ENCODE measurements at regions not wholly inside any gene's neighbourhood (a gene's known extent, or its start where the extent isn't known, plus 50 kb on each side); places are given as distances from the start of the nearest gene placed in this dataset.

DNA sequence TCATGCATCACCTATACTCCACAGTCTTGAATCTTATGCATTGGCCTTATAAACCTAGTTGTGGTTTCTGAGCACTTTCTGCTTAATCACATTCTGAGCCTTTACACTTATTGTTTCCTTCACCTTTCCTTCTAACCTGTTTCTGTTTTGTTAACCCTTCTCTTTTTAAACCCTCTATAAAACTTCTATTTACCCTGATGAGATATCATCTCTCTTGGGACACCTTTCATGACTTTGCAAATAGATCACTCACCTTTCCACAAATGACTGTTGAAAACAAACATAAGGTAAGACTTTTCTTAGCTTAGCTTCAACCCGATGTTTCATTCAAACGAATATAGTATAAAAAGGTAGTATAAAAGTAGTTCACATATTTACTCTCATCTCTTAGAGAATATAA is 483.6 kb downstream of the FAM181B start:
- TF ChIP-seq ISL1 (CRISPR knock-in tag; IDR thresholded peaks at IDR 0.05) (no peak), ESRRG (CRISPR knock-in tag; IDR thresholded peaks at IDR 0.05) (no peak), CSDC2 (CRISPR knock-in tag; IDR thresholded peaks at IDR 0.05) (no peak), ZNF565 (CRISPR knock-in tag; conservative IDR thresholded peaks at IDR 0.05; ENCODE audit: low read depth) (no peak)
- no peak for ATAC-seq

DNA sequence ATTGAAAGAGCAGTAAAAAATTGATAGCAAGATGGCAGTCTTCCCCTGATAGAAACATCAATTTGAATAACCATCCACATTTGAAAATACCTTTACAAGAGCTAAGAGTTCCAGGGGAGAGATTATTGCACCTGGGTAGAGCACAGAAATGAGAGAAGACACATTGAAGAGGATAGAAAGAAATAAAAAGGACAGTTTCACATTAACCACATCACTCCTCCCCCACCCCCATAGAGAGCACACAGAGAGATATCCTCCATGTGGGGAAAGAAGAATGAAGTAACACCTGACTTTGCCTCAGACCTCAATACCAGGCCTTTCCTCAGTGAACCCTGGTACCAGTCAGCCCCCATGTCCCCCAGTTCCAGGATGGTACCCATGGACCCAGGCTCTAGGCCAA is 486.7 kb downstream of the FAM181B start:
- TF ChIP-seq ZNF70 (CRISPR knock-in tag; IDR thresholded peaks at IDR 0.05) = no peak
- no peak for TF ChIP-seq BACH2 (CRISPR knock-in tag; IDR thresholded peaks at IDR 0.05; ENCODE audit: borderline replicate concordance)
- no peak for TF ChIP-seq OSR1 (CRISPR knock-in tag; IDR thresholded peaks at IDR 0.05)
- TF ChIP-seq RARB (CRISPR knock-in tag; IDR thresholded peaks at IDR 0.05) = no peak
- TF ChIP-seq ZFP3 (CRISPR knock-in tag; IDR thresholded peaks at IDR 0.05) = no peak
- ATAC-seq = no peak

DNA sequence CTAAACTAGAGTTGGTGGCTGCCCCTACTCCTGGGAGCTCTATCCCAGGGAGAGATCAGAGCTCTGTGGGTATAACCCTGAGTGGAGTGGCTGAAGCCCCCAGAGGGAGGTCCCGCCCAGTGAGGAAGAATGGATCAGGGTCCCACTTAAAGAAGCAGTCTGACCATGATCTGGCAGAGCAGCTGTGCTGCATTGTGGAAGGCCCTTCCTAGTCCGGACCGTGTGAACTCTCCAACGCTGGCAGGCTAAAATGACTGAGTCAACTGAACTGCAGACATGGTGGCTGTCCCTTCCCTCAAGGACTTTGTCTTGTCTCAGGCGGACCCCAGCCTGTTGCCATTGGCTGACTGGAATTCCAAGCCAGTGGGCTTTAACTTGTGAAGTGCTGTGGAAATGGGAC is 494.2 kb downstream of the FAM181B start:
- no peak for ATAC-seq
- TF ChIP-seq, protein P1, sequence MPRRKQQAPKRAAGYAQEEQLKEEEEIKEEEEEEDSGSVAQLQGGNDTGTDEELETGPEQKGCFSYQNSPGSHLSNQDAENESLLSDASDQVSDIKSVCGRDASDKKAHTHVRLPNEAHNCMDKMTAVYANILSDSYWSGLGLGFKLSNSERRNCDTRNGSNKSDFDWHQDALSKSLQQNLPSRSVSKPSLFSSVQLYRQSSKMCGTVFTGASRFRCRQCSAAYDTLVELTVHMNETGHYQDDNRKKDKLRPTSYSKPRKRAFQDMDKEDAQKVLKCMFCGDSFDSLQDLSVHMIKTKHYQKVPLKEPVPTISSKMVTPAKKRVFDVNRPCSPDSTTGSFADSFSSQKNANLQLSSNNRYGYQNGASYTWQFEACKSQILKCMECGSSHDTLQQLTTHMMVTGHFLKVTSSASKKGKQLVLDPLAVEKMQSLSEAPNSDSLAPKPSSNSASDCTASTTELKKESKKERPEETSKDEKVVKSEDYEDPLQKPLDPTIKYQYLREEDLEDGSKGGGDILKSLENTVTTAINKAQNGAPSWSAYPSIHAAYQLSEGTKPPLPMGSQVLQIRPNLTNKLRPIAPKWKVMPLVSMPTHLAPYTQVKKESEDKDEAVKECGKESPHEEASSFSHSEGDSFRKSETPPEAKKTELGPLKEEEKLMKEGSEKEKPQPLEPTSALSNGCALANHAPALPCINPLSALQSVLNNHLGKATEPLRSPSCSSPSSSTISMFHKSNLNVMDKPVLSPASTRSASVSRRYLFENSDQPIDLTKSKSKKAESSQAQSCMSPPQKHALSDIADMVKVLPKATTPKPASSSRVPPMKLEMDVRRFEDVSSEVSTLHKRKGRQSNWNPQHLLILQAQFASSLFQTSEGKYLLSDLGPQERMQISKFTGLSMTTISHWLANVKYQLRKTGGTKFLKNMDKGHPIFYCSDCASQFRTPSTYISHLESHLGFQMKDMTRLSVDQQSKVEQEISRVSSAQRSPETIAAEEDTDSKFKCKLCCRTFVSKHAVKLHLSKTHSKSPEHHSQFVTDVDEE (CRISPR knock-in tag; IDR thresholded peaks at IDR 0.05) = no peak
- TF ChIP-seq, protein P2, sequence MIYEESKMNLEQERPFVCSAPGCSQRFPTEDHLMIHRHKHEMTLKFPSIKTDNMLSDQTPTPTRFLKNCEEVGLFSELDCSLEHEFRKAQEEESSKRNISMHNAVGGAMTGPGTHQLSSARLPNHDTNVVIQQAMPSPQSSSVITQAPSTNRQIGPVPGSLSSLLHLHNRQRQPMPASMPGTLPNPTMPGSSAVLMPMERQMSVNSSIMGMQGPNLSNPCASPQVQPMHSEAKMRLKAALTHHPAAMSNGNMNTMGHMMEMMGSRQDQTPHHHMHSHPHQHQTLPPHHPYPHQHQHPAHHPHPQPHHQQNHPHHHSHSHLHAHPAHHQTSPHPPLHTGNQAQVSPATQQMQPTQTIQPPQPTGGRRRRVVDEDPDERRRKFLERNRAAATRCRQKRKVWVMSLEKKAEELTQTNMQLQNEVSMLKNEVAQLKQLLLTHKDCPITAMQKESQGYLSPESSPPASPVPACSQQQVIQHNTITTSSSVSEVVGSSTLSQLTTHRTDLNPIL (CRISPR knock-in tag; IDR thresholded peaks at IDR 0.05; ENCODE audit: low read depth) = no peak
- TF ChIP-seq OSR1 (CRISPR knock-in tag; IDR thresholded peaks at IDR 0.05) (no peak), ZNF565 (CRISPR knock-in tag; conservative IDR thresholded peaks at IDR 0.05; ENCODE audit: low read depth) (no peak), PPARA (CRISPR knock-in tag; IDR thresholded peaks at IDR 0.05; ENCODE audit: borderline replicate concordance) (no peak), ZNF8 (CRISPR knock-in tag; IDR thresholded peaks at IDR 0.05) (no peak), ZFP3 (CRISPR knock-in tag; IDR thresholded peaks at IDR 0.05) (no peak), ZNF70 (CRISPR knock-in tag; IDR thresholded peaks at IDR 0.05) (no peak), ESRRG (CRISPR knock-in tag; IDR thresholded peaks at IDR 0.05) (no peak), ISL1 (CRISPR knock-in tag; IDR thresholded peaks at IDR 0.05) (no peak), TCF4 (CRISPR knock-in tag; IDR thresholded peaks at IDR 0.05; ENCODE audit: borderline replicate concordance) (no peak), BACH2 (CRISPR knock-in tag; IDR thresholded peaks at IDR 0.05; ENCODE audit: borderline replicate concordance) (no peak)

DNA sequence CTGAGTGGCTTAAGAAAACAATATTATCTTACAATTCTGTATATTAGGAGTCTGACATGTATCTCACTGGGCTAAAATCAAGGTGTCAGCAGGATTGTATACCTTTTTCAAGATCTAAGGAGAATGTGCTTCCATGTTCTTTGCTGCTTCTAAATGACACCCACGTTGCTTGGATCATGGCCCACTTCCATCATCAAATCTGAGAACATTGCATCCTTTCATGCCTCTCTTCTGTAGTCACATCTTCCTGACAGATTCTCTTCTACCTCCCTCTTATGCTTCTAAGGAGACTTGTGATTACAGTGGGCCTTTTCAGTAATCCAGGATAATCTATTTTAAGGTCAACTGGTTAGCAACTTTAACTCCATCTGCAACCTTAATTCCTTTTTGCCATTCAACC is 499.4 kb downstream of the FAM181B start:
- TF ChIP-seq, protein P3, sequence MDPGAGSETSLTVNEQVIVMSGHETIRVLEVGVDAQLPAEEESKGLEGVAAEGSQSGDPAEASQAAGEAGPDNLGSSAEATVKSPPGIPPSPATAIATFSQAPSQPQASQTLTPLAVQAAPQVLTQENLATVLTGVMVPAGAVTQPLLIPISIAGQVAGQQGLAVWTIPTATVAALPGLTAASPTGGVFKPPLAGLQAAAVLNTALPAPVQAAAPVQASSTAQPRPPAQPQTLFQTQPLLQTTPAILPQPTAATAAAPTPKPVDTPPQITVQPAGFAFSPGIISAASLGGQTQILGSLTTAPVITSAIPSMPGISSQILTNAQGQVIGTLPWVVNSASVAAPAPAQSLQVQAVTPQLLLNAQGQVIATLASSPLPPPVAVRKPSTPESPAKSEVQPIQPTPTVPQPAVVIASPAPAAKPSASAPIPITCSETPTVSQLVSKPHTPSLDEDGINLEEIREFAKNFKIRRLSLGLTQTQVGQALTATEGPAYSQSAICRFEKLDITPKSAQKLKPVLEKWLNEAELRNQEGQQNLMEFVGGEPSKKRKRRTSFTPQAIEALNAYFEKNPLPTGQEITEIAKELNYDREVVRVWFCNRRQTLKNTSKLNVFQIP (CRISPR knock-in tag; IDR thresholded peaks at IDR 0.05; ENCODE audit: borderline replicate concordance, low read depth) = no peak
- no peak for TF ChIP-seq ZNF8 (CRISPR knock-in tag; IDR thresholded peaks at IDR 0.05)
- TF ChIP-seq ZC3H10 (CRISPR knock-in tag; IDR thresholded peaks at IDR 0.05) = no peak
- TF ChIP-seq PPARA (CRISPR knock-in tag; IDR thresholded peaks at IDR 0.05; ENCODE audit: borderline replicate concordance) = no peak
- no peak for TF ChIP-seq TOX (CRISPR knock-in tag; IDR thresholded peaks at IDR 0.05; ENCODE audit: borderline replicate concordance)
- no peak for TF ChIP-seq ARNTL (CRISPR knock-in tag; IDR thresholded peaks at IDR 0.05; ENCODE audit: borderline replicate concordance, low read depth)
- no peak for TF ChIP-seq RARB (CRISPR knock-in tag; IDR thresholded peaks at IDR 0.05)
- TF ChIP-seq BACH2 (CRISPR knock-in tag; IDR thresholded peaks at IDR 0.05; ENCODE audit: borderline replicate concordance) = no peak
- no peak for TF ChIP-seq ISL1 (CRISPR knock-in tag; IDR thresholded peaks at IDR 0.05)
- no peak for ATAC-seq

DNA sequence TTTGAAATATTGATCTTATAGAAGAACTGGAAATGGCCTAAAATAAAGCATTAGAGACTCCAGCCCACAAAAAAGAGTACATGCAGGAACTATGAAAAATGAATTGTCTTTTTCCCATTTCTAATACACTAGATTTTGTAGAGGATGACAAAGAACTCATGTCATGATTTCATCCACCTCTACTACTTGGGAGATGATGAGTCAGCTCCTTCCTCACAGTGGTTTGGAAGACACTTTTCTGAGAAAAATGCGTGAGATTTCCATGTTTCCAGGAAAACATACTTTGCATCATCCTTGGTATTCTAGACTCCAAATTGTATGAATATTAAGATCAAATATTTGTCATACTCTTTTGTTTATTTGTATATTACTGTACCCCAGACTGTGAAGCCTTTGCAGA is 500.5 kb downstream of the FAM181B start:
- no peak for ATAC-seq
- TF ChIP-seq ZFP3 (CRISPR knock-in tag; IDR thresholded peaks at IDR 0.05) = no peak
- TF ChIP-seq ZC3H10 (CRISPR knock-in tag; IDR thresholded peaks at IDR 0.05) = no peak
- TF ChIP-seq, protein P1 (CRISPR knock-in tag; IDR thresholded peaks at IDR 0.05) = no peak

Measured in SK-N-SH treated with all-trans-retinoic acid at 6 μM for 48 hours (cell line).